H1 (cell line): ENCODE measurements at regions not wholly inside any gene's neighbourhood (a gene's known extent, or its start where the extent isn't known, plus 50 kb on each side); places are given as distances from the start of the nearest gene placed in this dataset.

Source experiments
- CTCF ChIA-PET: fragments of 300-600 bp; sonication (Branson Sonifier 250); formaldehyde crosslinking; loops from one replicate; lab custom pipeline; 2021; ENCODE audit not compliant: partially characterized antibody; lab: Charles Lee
- POLR2A ChIA-PET: fragments of 300-600 bp; sonication (Branson Sonifier 250); formaldehyde crosslinking; loops from one replicate; lab custom pipeline; 2021; ENCODE audit warnings: inconsistent platforms; ENCODE audit not compliant: partially characterized antibody; lab: Charles Lee
- DNase-seq, 2 experiments: peaks; one replicate each; pipeline versions ENCODE4 v3.0.0 to v3.0.0-alpha.2; 2010 to 2022; ENCODE audit warnings: low spot score in 2 of 2, low read depth in 1 of 2, mixed read lengths in 1 of 2
- FAIRE-seq: peaks from 2 replicates; lab custom pipeline; 2011; peaks lifted over from hg19 to GRCh38; lab: Jason Lieb, UNC
- H2AFZ ChIP-seq: 2 replicates; pipeline ENCODE4 v1.8.1; 2012; ENCODE audit warnings: low read length, inconsistent platforms
- H2AK5ac ChIP-seq: 2 replicates; pipeline ENCODE4 v1.6.1; 2013; ENCODE audit warnings: low read depth, low read length
- H2BK120ac ChIP-seq: replicated peaks from 2 replicates; pipeline ENCODE3; 2013; ENCODE audit warnings: low read depth, low read length, inconsistent platforms
- H2BK12ac ChIP-seq: 2 replicates; pipeline ENCODE4 v1.6.1; 2013; ENCODE audit warnings: low read depth, low read length
- H2BK15ac ChIP-seq: 2 replicates; pipeline ENCODE4 v1.6.1; 2013; ENCODE audit warnings: low read length
- H2BK20ac ChIP-seq: 2 replicates; pipeline ENCODE4 v1.6.1; 2013; ENCODE audit warnings: low read length
- H2BK5ac ChIP-seq: 2 replicates; pipeline ENCODE4 v1.6.1; 2013; ENCODE audit warnings: low read depth, low read length
- H3K14ac ChIP-seq: 2 replicates; pipeline ENCODE4 v1.6.1; 2013; ENCODE audit warnings: inconsistent platforms; ENCODE audit not compliant: insufficient read length
- H3K18ac ChIP-seq: 2 replicates; pipeline ENCODE4 v1.6.1; 2013; ENCODE audit warnings: low read length; ENCODE audit errors: extremely low read depth
- H3K23ac ChIP-seq: 2 replicates; pipeline ENCODE4 v1.6.1; 2013; ENCODE audit warnings: inconsistent platforms; ENCODE audit not compliant: insufficient read length
- H3K23me2 ChIP-seq: 2 replicates; pipeline ENCODE4 v1.6.1; 2013; ENCODE audit warnings: low read depth, low read length
- H3K27ac ChIP-seq: 2 replicates; pipeline ENCODE4 v1.6.1; 2011; ENCODE audit warnings: low read depth, low read length, inconsistent platforms
- H3K27me3 ChIP-seq, 4 experiments: replicated peaks in 1 of 4; 1 replicate in 1 of 4; 2 replicates in 3 of 4; pipeline versions ENCODE4 v1.6.1 to v1.8.1; 2011 to 2013; ENCODE audit warnings: low read length in 3 of 4, mild to moderate bottlenecking in 3 of 4, inconsistent platforms in 2 of 4, mixed read lengths in 2 of 4, moderate library complexity in 1 of 4; ENCODE audit not compliant: control insufficient read depth in 3 of 4, insufficient read depth in 3 of 4; ENCODE audit errors: extremely low read depth in 1 of 4
- H3K36me3 ChIP-seq, 4 experiments: 2 replicates each; pipeline versions ENCODE4 v1.6.1 to v1.8.1; 2011 to 2013; ENCODE audit warnings: mild to moderate bottlenecking in 4 of 4, low read length in 3 of 4, moderate library complexity in 2 of 4, control low read depth in 1 of 4, inconsistent platforms in 1 of 4; ENCODE audit not compliant: insufficient read depth in 4 of 4, control insufficient read depth in 2 of 4
- H3K4ac ChIP-seq: replicated peaks from 2 replicates; pipeline ENCODE3; 2013; ENCODE audit warnings: low read length, low read depth, mixed read lengths, inconsistent platforms; ENCODE audit not compliant: insufficient read length
- H3K4me1 ChIP-seq, 4 experiments: replicated peaks in 1 of 4; 1 replicate in 1 of 4; 2 replicates in 3 of 4; pipeline versions ENCODE4 v1.6.1 to v1.8.1; 2011 to 2013; ENCODE audit warnings: low read length in 3 of 4, inconsistent platforms in 2 of 4, mixed read lengths in 1 of 4; ENCODE audit not compliant: insufficient read depth in 4 of 4, control insufficient read depth in 3 of 4
- H3K4me2 ChIP-seq, 2 experiments: 2 replicates each; pipeline versions ENCODE4 v1.6.1 to v1.8.1; 2011 to 2013; ENCODE audit warnings: low read depth in 2 of 2, low read length in 2 of 2, control low read depth in 1 of 2, inconsistent platforms in 1 of 2, mild to moderate bottlenecking in 1 of 2; ENCODE audit not compliant: insufficient read depth in 1 of 2
- H3K4me3 ChIP-seq, 4 experiments: fragments of 200-600, 300-600 bp in 1 of 4; sonication (generic), shearing (Covaris generic), sonication (Bioruptor Twin) in 1 of 4; 2 replicates each; pipeline versions ENCODE4 v1.5.1 to v1.8.1; 2011 to 2016; ENCODE audit warnings: low read length in 4 of 4, low read depth in 3 of 4, control low read depth in 2 of 4, inconsistent platforms in 2 of 4, mild to moderate bottlenecking in 2 of 4, mixed read lengths in 1 of 4, moderate library complexity in 1 of 4; ENCODE audit not compliant: insufficient read depth in 2 of 4; ENCODE audit errors: extremely low read depth in 1 of 4
- H3K56ac ChIP-seq: replicated peaks from 2 replicates; pipeline ENCODE3; 2013; ENCODE audit warnings: low read depth, mild to moderate bottlenecking, mixed read lengths, low read length, inconsistent platforms; ENCODE audit not compliant: insufficient read length
- H3K79me1 ChIP-seq: 2 replicates; pipeline ENCODE4 v1.6.1; 2013; ENCODE audit warnings: low read depth, low read length, control low read depth
- H3K79me2 ChIP-seq, 2 experiments: 2 replicates each; pipeline versions ENCODE4 v1.6.1 to v1.8.1; 2012 to 2013; ENCODE audit warnings: low read length in 2 of 2, mild to moderate bottlenecking in 2 of 2, inconsistent platforms in 1 of 2; ENCODE audit not compliant: insufficient read depth in 2 of 2, control insufficient read depth in 1 of 2
- H3K9ac ChIP-seq, 4 experiments: replicated peaks in 1 of 4; 1 replicate in 1 of 4; 2 replicates in 3 of 4; pipeline versions ENCODE4 v1.6.1 to v1.8.1; 2011 to 2013; ENCODE audit warnings: low read depth in 3 of 4, low read length in 3 of 4, control low read depth in 2 of 4, mild to moderate bottlenecking in 2 of 4, moderate library complexity in 2 of 4, inconsistent platforms in 1 of 4; ENCODE audit errors: extremely low read depth in 1 of 4
- H3K9me3 ChIP-seq, 2 experiments: 2 replicates each; pipeline versions ENCODE4 v1.6.1 to v1.8.1; 2012 to 2013; ENCODE audit warnings: mild to moderate bottlenecking in 2 of 2, moderate library complexity in 2 of 2, control low read depth in 1 of 2, inconsistent platforms in 1 of 2, low read depth in 1 of 2, low read length in 1 of 2, mixed read lengths in 1 of 2; ENCODE audit not compliant: insufficient read depth in 2 of 2
- H4K20me1 ChIP-seq, 2 experiments: replicated peaks in 1 of 2; 2 replicates each; pipeline versions ENCODE3 to v1.8.1; 2011 to 2013; ENCODE audit warnings: inconsistent platforms in 2 of 2, low read length in 2 of 2, mild to moderate bottlenecking in 1 of 2; ENCODE audit not compliant: insufficient read depth in 2 of 2, control insufficient read depth in 1 of 2
- H4K5ac ChIP-seq: 2 replicates; pipeline ENCODE4 v1.6.1; 2013; ENCODE audit warnings: low read length, low read depth, mixed read lengths, inconsistent platforms; ENCODE audit not compliant: insufficient read length
- H4K8ac ChIP-seq: 2 replicates; pipeline ENCODE4 v1.8.0; 2013; ENCODE audit warnings: mild to moderate bottlenecking, moderate library complexity, low read length, inconsistent platforms; ENCODE audit not compliant: insufficient read depth; ENCODE audit errors: extremely low read depth
- H4K91ac ChIP-seq: replicated peaks from 2 replicates; pipeline ENCODE3; 2013; ENCODE audit warnings: low read length, mixed read lengths, inconsistent platforms; ENCODE audit not compliant: insufficient read length
- CREB1 ChIP-seq: IDR thresholded peaks from 2 replicates; pipeline ENCODE4 v1.6.1; 2012; ENCODE audit warnings: inconsistent platforms
- CTCF ChIP-seq, 3 experiments: IDR thresholded peaks; 1 replicate in 2 of 3; 2 replicates in 1 of 3; pipeline versions ENCODE4 v1.5.1 to v1.6.1; 2011; ENCODE audit warnings: low read length in 3 of 3, mild to moderate bottlenecking in 3 of 3, inconsistent platforms in 2 of 3, low read depth in 1 of 3, moderate library complexity in 1 of 3; ENCODE audit not compliant: insufficient read depth in 1 of 3; ENCODE audit errors: control extremely low read depth in 1 of 3
- EZH2 ChIP-seq: fragments of 200-600 bp; sonication (generic); IDR thresholded peaks from 2 replicates; pipeline ENCODE4 v1.7.1; 2012; ENCODE audit warnings: low read depth, mild to moderate bottlenecking, moderate library complexity, low read length, inconsistent platforms; ENCODE audit not compliant: severe bottlenecking
- SIN3A ChIP-seq, 2 experiments: IDR thresholded peaks in 1 of 2; conservative IDR thresholded peaks in 1 of 2; 2 replicates each; pipeline ENCODE4 v1.6.1; 2011 to 2012; ENCODE audit warnings: low read length in 2 of 2, improper control_type of control experiment in 1 of 2, low read depth in 1 of 2, mild to moderate bottlenecking in 1 of 2
- SIRT6 ChIP-seq: IDR thresholded peaks from one replicate; pipeline ENCODE4 v1.7.1; 2012; ENCODE audit warnings: low read length, inconsistent platforms
- SP2 ChIP-seq: IDR thresholded peaks from 2 replicates; pipeline ENCODE4 v1.6.1; 2012; ENCODE audit warnings: mild to moderate bottlenecking, low read length, inconsistent platforms
- WGBS, 2 experiments: shearing (Covaris generic) in 1 of 2; methylation state at CpG; one replicate each; pipeline versions ENCODE4 v1.1.6 to v1.1.7; 2013 to 2015; ENCODE audit warnings: low lambda C conversion rate in 2 of 2, mixed read lengths in 2 of 2, inconsistent platforms in 1 of 2, low coverage in 1 of 2, missing lambda C conversion rate in 1 of 2; ENCODE audit not compliant: insufficient replicate concordance in 2 of 2, insufficient coverage in 1 of 2, insufficient read length in 1 of 2; ENCODE audit errors: extremely low coverage in 1 of 2, missing lambda C conversion rate in 1 of 2; 5-methylcytosine and 5-hydroxymethylcytosine counted together

GRCh38 chr2:147040298-147041120, 804.3 kb upstream of the ACVR2A start:
- H3K4me2 ChIP-seq = no peak overlapping the region
- H2AK5ac ChIP-seq = no peak overlapping the region
- no peak overlapping the region for H3K23ac ChIP-seq
- WGBS, 2 experiments = 55% methylated on average over 1 of the region's 1 CpG; no CpG with 5 or more reads in 1 of the 2 experiments
- FAIRE-seq (no peak), DNase-seq (no peak)
- no peak overlapping the region for H3K4ac ChIP-seq
- no peak overlapping the region for H4K8ac ChIP-seq
- H3K27me3 ChIP-seq = no peaks in the 10 kb centered on the region
- H3K14ac ChIP-seq = no peak overlapping the region
- H3K23me2 ChIP-seq = no peaks in the 10 kb centered on the region
- H3K79me2 ChIP-seq = no peaks in the 10 kb centered on the region
- ChIA-PET CTCF (interaction anchor here (0.6 to 3.1 kb wide), 10 partner anchors 11 to 1511 kb away, joined by 3 to 8 read pairs (median 3); no protein-coding TSS in a partner anchor), POLR2A (no interaction called here)
- no peak overlapping the region for H2BK15ac ChIP-seq
- H3K27ac ChIP-seq = no peak overlapping the region
- no peak overlapping the region for H3K18ac ChIP-seq
- no peak overlapping the region for H2BK12ac ChIP-seq
- H2BK120ac ChIP-seq = no peak overlapping the region
- H4K20me1 ChIP-seq = no peaks in the 10 kb centered on the region
- no peak overlapping the region for H4K5ac ChIP-seq
- H2BK20ac ChIP-seq = no peak overlapping the region
- no peak overlapping the region for H4K91ac ChIP-seq
- H2AFZ ChIP-seq = no peak overlapping the region
- H3K4me3 ChIP-seq = no peak overlapping the region
- no peak overlapping the region for H2BK5ac ChIP-seq
- no peaks in the 10 kb centered on the region for H3K79me1 ChIP-seq
- no peaks in the 10 kb centered on the region for H3K36me3 ChIP-seq
- no peak overlapping the region for H3K56ac ChIP-seq
- H3K4me1 ChIP-seq = no peaks in the 10 kb centered on the region
- no peak overlapping the region for H3K9ac ChIP-seq
- H3K9me3 ChIP-seq = no peaks in the 10 kb centered on the region
- TF ChIP-seq CREB1 (no peak), EZH2 (no peak), SIN3A (conservative IDR thresholded peaks at IDR 0.05 in 1 of 2, IDR thresholded peaks at IDR 0.05 in 1 of 2; ENCODE audit: low read depth in 1 of 2, low read length in 2 of 2) (no peak), SP2 (no peak), CTCF (IDR thresholded peaks at IDR 0.05; ENCODE audit: control extremely low read depth in 1 of 3, insufficient read depth in 1 of 3, low read depth in 1 of 3, low read length in 3 of 3) (peak in 1 of 3 experiments; percentile 25; a peak in 1 of 4 replicates), SIRT6 (no peak)
